Tibial nerve (tissue), 4 donors: ENCODE measurements at regions not wholly inside any gene's neighbourhood (a gene's known extent, or its start where the extent isn't known, plus 50 kb on each side); places are given as distances from the start of the nearest gene placed in this dataset.

Experiments used
- DNase-seq, 2 donors: peaks; one replicate each; pipeline ENCODE4 v3.0.0-alpha.2; 2019; ENCODE audit warnings: low spot score in 2 of 2
- H3K27ac ChIP-seq, 4 donors: fragments of 200-600 bp; sonication (generic) in 3 of 4; one replicate each; pipeline ENCODE4 v1.5.1; 2017 to 2019; ENCODE audit warnings: mild to moderate bottlenecking in 1 of 4
- H3K27me3 ChIP-seq, 2 donors: fragments of 200-600 bp; sonication (generic) in 1 of 2; one replicate each; pipeline versions ENCODE4 v1.5.1 to v1.6.0; 2017 to 2019
- H3K36me3 ChIP-seq, 3 donors: fragments of 200-600 bp; sonication (generic); one replicate each; pipeline ENCODE4 v1.5.1; 2018 to 2019
- H3K4me1 ChIP-seq, 4 donors: fragments of 200-600 bp; sonication (generic) in 3 of 4; one replicate each; pipeline ENCODE4 v1.5.1; 2017 to 2019
- H3K4me3 ChIP-seq, 4 donors: fragments of 200-600 bp; sonication (generic) in 3 of 4; one replicate each; pipeline ENCODE4 v1.5.1; 2017 to 2019; ENCODE audit warnings: mild to moderate bottlenecking in 1 of 4, moderate library complexity in 1 of 4
- H3K9me3 ChIP-seq, 4 donors: fragments of 200-600 bp; sonication (generic) in 3 of 4; one replicate each; pipeline ENCODE4 v1.5.1; 2017 to 2019
- EP300 ChIP-seq, 2 donors: sonication (generic); formaldehyde crosslinking; IDR thresholded peaks; one replicate each; pipeline ENCODE4 v1.6.1; 2017; ENCODE audit warnings: antibody characterized with exemption in 2 of 2, mild to moderate bottlenecking in 1 of 2
- POLR2A ChIP-seq, 2 donors: fragments of 450-650 bp; IDR thresholded peaks; one replicate each; pipeline ENCODE4 v1.6.1; 2017; ENCODE audit warnings: antibody characterized with exemption in 2 of 2, mild to moderate bottlenecking in 2 of 2, moderate library complexity in 2 of 2
- WGBS, 2 donors: methylation state at CpG; one replicate each; pipeline ENCODE4 v1.1.5; 2018; 5-methylcytosine and 5-hydroxymethylcytosine counted together
- TF ChIP-seq, protein P1 (sequence below), 5 experiments: fragments of 200-600 bp in 3 of 5; fragments of 450-650 bp in 2 of 5; sonication (generic) in 3 of 5; IDR thresholded peaks; one replicate each; pipeline ENCODE4 v1.5.1; 2016 to 2019; ENCODE audit warnings: antibody characterized with exemption in 5 of 5, mild to moderate bottlenecking in 3 of 5, moderate library complexity in 2 of 5

DNA sequence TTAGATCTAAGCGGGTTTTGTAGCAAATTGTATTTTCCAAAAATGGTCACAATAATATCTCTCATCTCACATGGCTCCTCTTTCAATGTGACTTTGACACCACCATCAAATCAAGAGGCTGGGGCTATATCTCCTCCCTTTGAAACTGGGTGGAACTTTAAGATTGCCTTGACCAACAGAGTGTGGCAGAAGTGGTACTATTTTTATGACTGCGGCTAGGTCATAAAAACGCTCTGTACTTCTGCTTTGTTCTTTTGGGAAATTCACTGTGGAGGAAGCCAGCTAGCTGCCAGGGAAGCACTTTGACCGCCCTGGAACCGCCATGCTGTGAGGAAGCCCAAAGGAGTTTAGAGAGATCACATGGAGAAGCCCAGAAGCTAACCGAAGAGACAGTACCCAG, 50.7 kb upstream of the ACOT11 start:
- WGBS, 2 donors = 76 to 87% methylated on average over 6 of the region's 6 CpGs
- Histone ChIP-seq H3K27me3 (peaks cover 0 to 42% of the 10 kb centered on the region in 2 donors), H3K27ac (no peak overlapping the region), H3K4me1 (peaks cover 0 to 16% (median 11%) of the 10 kb centered on the region in 4 donors), H3K4me3 (no peak overlapping the region), H3K9me3 (peaks cover 0 to 9% (median 0%) of the 10 kb centered on the region in 4 donors), H3K36me3 (no peaks in the 10 kb centered on the region)
- no peak for DNase-seq
- TF ChIP-seq, protein P1, sequence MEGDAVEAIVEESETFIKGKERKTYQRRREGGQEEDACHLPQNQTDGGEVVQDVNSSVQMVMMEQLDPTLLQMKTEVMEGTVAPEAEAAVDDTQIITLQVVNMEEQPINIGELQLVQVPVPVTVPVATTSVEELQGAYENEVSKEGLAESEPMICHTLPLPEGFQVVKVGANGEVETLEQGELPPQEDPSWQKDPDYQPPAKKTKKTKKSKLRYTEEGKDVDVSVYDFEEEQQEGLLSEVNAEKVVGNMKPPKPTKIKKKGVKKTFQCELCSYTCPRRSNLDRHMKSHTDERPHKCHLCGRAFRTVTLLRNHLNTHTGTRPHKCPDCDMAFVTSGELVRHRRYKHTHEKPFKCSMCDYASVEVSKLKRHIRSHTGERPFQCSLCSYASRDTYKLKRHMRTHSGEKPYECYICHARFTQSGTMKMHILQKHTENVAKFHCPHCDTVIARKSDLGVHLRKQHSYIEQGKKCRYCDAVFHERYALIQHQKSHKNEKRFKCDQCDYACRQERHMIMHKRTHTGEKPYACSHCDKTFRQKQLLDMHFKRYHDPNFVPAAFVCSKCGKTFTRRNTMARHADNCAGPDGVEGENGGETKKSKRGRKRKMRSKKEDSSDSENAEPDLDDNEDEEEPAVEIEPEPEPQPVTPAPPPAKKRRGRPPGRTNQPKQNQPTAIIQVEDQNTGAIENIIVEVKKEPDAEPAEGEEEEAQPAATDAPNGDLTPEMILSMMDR (IDR thresholded peaks at IDR 0.05) = no peak

- 83 to 98% methylated on average over 7 of the region's 7 CpGs for WGBS, 2 donors
- no peak for DNase-seq
- no peak overlapping the region for H3K27ac ChIP-seq
- H3K9me3 ChIP-seq = peaks cover 0 to 9% (median 0%) of the 10 kb centered on the region in 4 donors
- peaks cover 0 to 28% of the 10 kb centered on the region in 2 donors for H3K27me3 ChIP-seq
- no peaks in the 10 kb centered on the region for H3K36me3 ChIP-seq
- H3K4me1 ChIP-seq = peaks cover 0 to 16% (median 11%) of the 10 kb centered on the region in 4 donors
- TF ChIP-seq, protein P1 (IDR thresholded peaks at IDR 0.05) = no peak
- no peak for TF ChIP-seq POLR2A (IDR thresholded peaks at IDR 0.05)
- no peak for TF ChIP-seq EP300 (IDR thresholded peaks at IDR 0.05)
- no peak overlapping the region for H3K4me3 ChIP-seq
Observed at GRCh38 chr1:54495954-54496353, 52.1 kb upstream of the ACOT11 start.

GRCh38 chr1:54493608-54494007, 54.4 kb upstream of the ACOT11 start:
- DNase-seq = no peak
- TF ChIP-seq, protein P1 (IDR thresholded peaks at IDR 0.05) = no peak
- no peak for TF ChIP-seq POLR2A (IDR thresholded peaks at IDR 0.05)
- TF ChIP-seq EP300 (IDR thresholded peaks at IDR 0.05) = no peak
- H3K9me3 ChIP-seq = peaks cover 0 to 9% (median 0%) of the 10 kb centered on the region in 4 donors
- WGBS, 2 donors = 88 to 92% methylated on average over 2 of the region's 2 CpGs
- no peak overlapping the region for H3K27ac ChIP-seq
- peaks cover 0 to 13% of the 10 kb centered on the region in 2 donors for H3K27me3 ChIP-seq
- no peaks in the 10 kb centered on the region for H3K36me3 ChIP-seq
- peaks cover 0 to 16% (median 9%) of the 10 kb centered on the region in 4 donors for H3K4me1 ChIP-seq
- H3K4me3 ChIP-seq = no peak overlapping the region

DNA sequence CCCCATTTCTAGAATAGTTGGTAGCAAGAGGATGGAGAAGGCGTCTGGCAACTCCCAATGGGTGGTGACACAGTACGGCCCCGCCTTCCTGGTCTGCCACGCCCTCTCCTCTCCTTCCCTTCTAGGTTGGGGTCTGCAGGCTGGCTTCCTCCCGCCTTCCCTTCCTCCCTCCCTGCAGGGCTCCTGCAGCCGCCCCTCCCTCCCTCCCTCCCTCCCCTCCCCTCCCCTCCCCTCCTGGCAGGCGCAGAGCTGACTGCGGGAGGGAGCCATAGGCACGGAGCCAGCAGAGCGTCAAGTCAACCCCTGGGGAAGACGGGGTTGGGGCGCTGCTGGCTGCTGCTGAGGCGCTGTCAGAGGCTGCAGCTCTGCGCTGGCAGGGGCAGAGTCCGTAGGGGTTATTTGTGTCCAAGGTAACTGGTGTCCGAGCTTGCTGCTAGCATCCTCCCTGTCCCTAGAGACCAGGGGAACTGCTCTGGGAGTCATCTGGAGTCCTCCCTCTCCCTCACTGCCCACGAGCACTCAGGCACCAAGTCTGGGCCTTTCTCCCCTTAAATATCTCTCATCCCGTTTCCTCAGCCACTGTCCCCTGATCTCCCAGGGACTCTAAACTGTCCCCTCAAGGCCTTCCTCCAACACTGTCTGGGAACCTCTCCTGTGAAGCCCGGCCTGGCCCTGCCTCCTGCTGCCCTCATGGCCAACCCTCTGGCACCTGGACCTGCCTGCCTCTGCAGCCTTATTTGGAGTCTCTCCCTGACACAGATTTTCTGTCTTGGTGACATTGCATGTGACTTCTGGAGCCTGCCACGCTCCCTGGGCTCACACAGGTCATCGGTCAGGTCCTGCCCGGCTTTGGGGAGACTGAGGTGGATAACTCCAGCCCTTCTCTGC, 57.4 kb upstream of the ACOT11 start:
- DNase-seq = no peak
- WGBS, 2 donors = 17 to 28% methylated on average over 18 to 21 of the region's 22 CpGs
- no peak overlapping the region for H3K4me3 ChIP-seq

More for the DNA sequence above, 57.4 kb upstream of the ACOT11 start:
- TF ChIP-seq POLR2A (IDR thresholded peaks at IDR 0.05) (no peak), EP300 (IDR thresholded peaks at IDR 0.05) (no peak)
- TF ChIP-seq, protein P1 (IDR thresholded peaks at IDR 0.05) = no peak
- Histone ChIP-seq H3K4me1 (peaks cover 0 to 39% (median 22%) of the 10 kb centered on the region in 4 donors), H3K27ac (peak overlapping the region in 1 of 4 donors; percentile 96), H3K9me3 (no peaks in the 10 kb centered on the region), H3K27me3 (no peaks in the 10 kb centered on the region), H3K36me3 (no peaks in the 10 kb centered on the region)
